OCI-LY7 (cell line): ENCODE measurements at regions not wholly inside any gene's neighbourhood (a gene's known extent, or its start where the extent isn't known, plus 50 kb on each side); places are given as distances from the start of the nearest gene placed in this dataset.

ENCODE experiments used
- CTCF ChIP-seq: fragments of 200-600 bp; sonication (generic); conservative IDR thresholded peaks from 2 replicates; pipeline ENCODE4 v1.5.1; 2014; ENCODE audit warnings: mild to moderate bottlenecking, antibody characterized with exemption, low read length, moderate library complexity, mixed read lengths
- EZH2phosphoT487 ChIP-seq: fragments of 200-600 bp; sonication (generic); IDR thresholded peaks from 2 replicates; pipeline ENCODE4 v1.6.1; 2018; ENCODE audit warnings: low read depth, borderline replicate concordance, mild to moderate bottlenecking, mixed run types, antibody characterized with exemption, low read length, moderate library complexity, mixed read lengths

- TF ChIP-seq CTCF (no peak), EZH2phosphoT487 (no peak)
These were observed 254.2 kb downstream of the CBLN1 start for GRCh38 chr16:49027420-49027819.
